B cell (primary cell): ENCODE measurements at regions not wholly inside any gene's neighbourhood (a gene's known extent, or its start where the extent isn't known, plus 50 kb on each side); places are given as distances from the start of the nearest gene placed in this dataset.

ENCODE experiments used
- EZH2 ChIP-seq: IDR thresholded peaks from 2 replicates; pipeline ENCODE4 v1.6.1; 2012; ENCODE audit warnings: borderline replicate concordance, low read depth, mild to moderate bottlenecking, moderate library complexity, low read length; ENCODE audit not compliant: insufficient read depth, poor library complexity, severe bottlenecking
- TF ChIP-seq, protein P1 (sequence below): fragments of 200-600 bp; IDR thresholded peaks from one replicate; pipeline ENCODE4 v1.8.0; 2022; ENCODE audit warnings: antibody characterized with exemption, mild to moderate bottlenecking

GRCh38 chr13:86826232-86826631 is 844.9 kb upstream of the SLITRK5 start:
- TF ChIP-seq, protein P1, sequence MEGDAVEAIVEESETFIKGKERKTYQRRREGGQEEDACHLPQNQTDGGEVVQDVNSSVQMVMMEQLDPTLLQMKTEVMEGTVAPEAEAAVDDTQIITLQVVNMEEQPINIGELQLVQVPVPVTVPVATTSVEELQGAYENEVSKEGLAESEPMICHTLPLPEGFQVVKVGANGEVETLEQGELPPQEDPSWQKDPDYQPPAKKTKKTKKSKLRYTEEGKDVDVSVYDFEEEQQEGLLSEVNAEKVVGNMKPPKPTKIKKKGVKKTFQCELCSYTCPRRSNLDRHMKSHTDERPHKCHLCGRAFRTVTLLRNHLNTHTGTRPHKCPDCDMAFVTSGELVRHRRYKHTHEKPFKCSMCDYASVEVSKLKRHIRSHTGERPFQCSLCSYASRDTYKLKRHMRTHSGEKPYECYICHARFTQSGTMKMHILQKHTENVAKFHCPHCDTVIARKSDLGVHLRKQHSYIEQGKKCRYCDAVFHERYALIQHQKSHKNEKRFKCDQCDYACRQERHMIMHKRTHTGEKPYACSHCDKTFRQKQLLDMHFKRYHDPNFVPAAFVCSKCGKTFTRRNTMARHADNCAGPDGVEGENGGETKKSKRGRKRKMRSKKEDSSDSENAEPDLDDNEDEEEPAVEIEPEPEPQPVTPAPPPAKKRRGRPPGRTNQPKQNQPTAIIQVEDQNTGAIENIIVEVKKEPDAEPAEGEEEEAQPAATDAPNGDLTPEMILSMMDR, result no peak
- TF ChIP-seq EZH2, result no peak
